H1 (cell line): ENCODE measurements at regions not wholly inside any gene's neighbourhood (a gene's known extent, or its start where the extent isn't known, plus 50 kb on each side); places are given as distances from the start of the nearest gene placed in this dataset.

ENCODE experiments used
- E2F6 ChIP-seq: IDR thresholded peaks from 2 replicates; pipeline ENCODE4 v1.6.1; 2012; ENCODE audit warnings: inconsistent platforms
- EP300 ChIP-seq, 2 experiments: IDR thresholded peaks; 1 replicate in 1 of 2; 2 replicates in 1 of 2; pipeline ENCODE4 v1.6.1; 2011 to 2012; ENCODE audit warnings: low read depth in 2 of 2, low read length in 2 of 2, mild to moderate bottlenecking in 2 of 2, borderline replicate concordance in 1 of 2, inconsistent platforms in 1 of 2, moderate library complexity in 1 of 2
- KDM1A ChIP-seq: fragments of 200-600, 300-600 bp; sonication (generic); IDR thresholded peaks from 2 replicates; pipeline ENCODE4 v1.7.1; 2016; ENCODE audit warnings: mild to moderate bottlenecking, low read length, borderline replicate concordance
- POLR2A ChIP-seq, 2 experiments: IDR thresholded peaks; 1 replicate in 1 of 2; 2 replicates in 1 of 2; pipeline ENCODE4 v1.6.1; 2011; ENCODE audit warnings: low read depth in 2 of 2, low read length in 2 of 2, mild to moderate bottlenecking in 2 of 2; ENCODE audit errors: control extremely low read depth in 1 of 2
- TAF1 ChIP-seq: IDR thresholded peaks from 2 replicates; pipeline ENCODE4 v1.6.1; 2011; ENCODE audit warnings: mild to moderate bottlenecking, low read depth, low read length
- TF ChIP-seq, protein P1 (sequence below), 3 experiments: IDR thresholded peaks; 1 replicate in 2 of 3; 2 replicates in 1 of 3; pipeline versions ENCODE4 v1.5.1 to v1.6.1; 2011; ENCODE audit warnings: low read length in 3 of 3, mild to moderate bottlenecking in 3 of 3, inconsistent platforms in 2 of 3, low read depth in 1 of 3, moderate library complexity in 1 of 3; ENCODE audit not compliant: insufficient read depth in 1 of 3; ENCODE audit errors: control extremely low read depth in 1 of 3

GRCh38 chrX:66498672-66499296, 140.1 kb downstream of the EDA2R start:
- TF ChIP-seq, protein P1, sequence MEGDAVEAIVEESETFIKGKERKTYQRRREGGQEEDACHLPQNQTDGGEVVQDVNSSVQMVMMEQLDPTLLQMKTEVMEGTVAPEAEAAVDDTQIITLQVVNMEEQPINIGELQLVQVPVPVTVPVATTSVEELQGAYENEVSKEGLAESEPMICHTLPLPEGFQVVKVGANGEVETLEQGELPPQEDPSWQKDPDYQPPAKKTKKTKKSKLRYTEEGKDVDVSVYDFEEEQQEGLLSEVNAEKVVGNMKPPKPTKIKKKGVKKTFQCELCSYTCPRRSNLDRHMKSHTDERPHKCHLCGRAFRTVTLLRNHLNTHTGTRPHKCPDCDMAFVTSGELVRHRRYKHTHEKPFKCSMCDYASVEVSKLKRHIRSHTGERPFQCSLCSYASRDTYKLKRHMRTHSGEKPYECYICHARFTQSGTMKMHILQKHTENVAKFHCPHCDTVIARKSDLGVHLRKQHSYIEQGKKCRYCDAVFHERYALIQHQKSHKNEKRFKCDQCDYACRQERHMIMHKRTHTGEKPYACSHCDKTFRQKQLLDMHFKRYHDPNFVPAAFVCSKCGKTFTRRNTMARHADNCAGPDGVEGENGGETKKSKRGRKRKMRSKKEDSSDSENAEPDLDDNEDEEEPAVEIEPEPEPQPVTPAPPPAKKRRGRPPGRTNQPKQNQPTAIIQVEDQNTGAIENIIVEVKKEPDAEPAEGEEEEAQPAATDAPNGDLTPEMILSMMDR (IDR thresholded peaks at IDR 0.05; ENCODE audit: control extremely low read depth in 1 of 3, insufficient read depth in 1 of 3, low read depth in 1 of 3, low read length in 3 of 3) = no peak
- TF ChIP-seq KDM1A (no peak), POLR2A (IDR thresholded peaks at IDR 0.05; ENCODE audit: control extremely low read depth in 1 of 2, low read depth in 2 of 2, low read length in 2 of 2) (no peak), EP300 (IDR thresholded peaks at IDR 0.05; ENCODE audit: borderline replicate concordance in 1 of 2, low read depth in 2 of 2, low read length in 2 of 2) (no peak), E2F6 (no peak), TAF1 (no peak)
